ENCODE measurements at regions not wholly inside any gene's neighbourhood (a gene's known extent, or its start where the extent isn't known, plus 50 kb on each side); places are given as distances from the start of the nearest gene placed in this dataset.

DNA sequence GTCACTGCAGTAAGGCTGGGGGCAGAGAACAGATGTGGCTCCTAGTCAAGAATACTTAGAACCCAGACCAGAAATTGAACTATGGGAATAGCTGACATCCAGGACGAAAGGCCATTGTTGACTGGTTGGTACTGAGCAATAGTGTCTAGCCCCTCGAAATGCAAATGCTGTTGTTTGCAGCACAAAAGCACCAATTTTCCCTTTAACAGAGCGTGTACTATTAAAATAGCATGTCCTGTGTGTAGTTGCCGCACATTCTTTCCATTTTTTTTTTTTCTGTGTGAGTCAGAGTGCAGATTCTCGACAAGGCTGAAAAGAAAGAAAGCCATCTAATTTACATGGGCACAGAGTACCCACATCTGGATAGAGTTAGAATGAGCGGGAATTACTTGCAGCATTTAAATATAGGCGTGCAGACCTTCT is 302.4 kb downstream of the PTEN start:
- ChIA-PET POLR2A (no interaction called here), CTCF (no interaction called here)
- intact Hi-C loops (cut with micrococcal nuclease) = no loop called here
- no peak for DNase-seq
- Histone ChIP-seq H3K4me1 (ENCODE audit: control insufficient read depth in 2 of 2, insufficient read depth in 2 of 2, low read length in 2 of 2) (peaks cover 0 to 6% of the 10 kb centered on the region in 2 donors), H3K4me3 (ENCODE audit: control extremely low read depth in 1 of 5, extremely low read depth in 1 of 5, insufficient read depth in 1 of 5, low read depth in 2 of 5, low read length in 4 of 5) (no peak overlapping the region), H3K79me2 (ENCODE audit: control insufficient read depth, insufficient read depth, low read length) (no peaks in the 10 kb centered on the region), H3K27me3 (replicated peaks in 1 of 4; ENCODE audit: control extremely low read depth in 1 of 4, control insufficient read depth in 3 of 4, insufficient read depth in 4 of 4, low read length in 3 of 4) (no peaks in the 10 kb centered on the region), H3K9ac (ENCODE audit: low read length) (no peak overlapping the region), H3K4me2 (replicated peaks; ENCODE audit: low read depth, low read length, poor library complexity, severe bottlenecking) (no peak overlapping the region), H4K20me1 (ENCODE audit: control insufficient read depth, insufficient read depth, low read length, poor library complexity, severe bottlenecking) (no peaks in the 10 kb centered on the region), H3K27ac (ENCODE audit: low read length in 2 of 2) (no peak overlapping the region), H3K9me3 (ENCODE audit: control extremely low read depth in 1 of 3, control insufficient read depth in 2 of 3, insufficient read depth in 1 of 3, low read length in 2 of 3) (peaks cover 0 to 7% (median 0%) of the 10 kb centered on the region in 3 donors), H3K36me3 (replicated peaks in 1 of 2; ENCODE audit: control extremely low read depth in 1 of 2, control insufficient read depth in 1 of 2, extremely low read depth in 1 of 2, insufficient read depth in 2 of 2, low read length in 1 of 2) (no peaks in the 10 kb centered on the region), H2AFZ (ENCODE audit: insufficient read depth, low read depth, low read length, poor library complexity, severe bottlenecking) (no peak overlapping the region)
- Mint-ChIP-seq H3K27me3 (no peaks in the 10 kb centered on the region), H3K4me1 (peaks cover 9% of the 10 kb centered on the region), H3K27ac (no peak overlapping the region), H3K4me3 (no peak overlapping the region), H3K9me3 (ENCODE audit: insufficient read depth) (no peaks in the 10 kb centered on the region)
- no peak for ATAC-seq (ENCODE audit: low read depth)
- TF ChIP-seq CTCF (IDR thresholded peaks at IDR 0.05) (no peak), EZH2 (IDR thresholded peaks at IDR 0.05; ENCODE audit: borderline replicate concordance, insufficient read depth, low read depth, low read length, poor library complexity, severe bottlenecking) (no peak)
- 80% methylated on average over 1 of the region's 7 CpGs for WGBS (ENCODE audit: insufficient coverage)

DNA sequence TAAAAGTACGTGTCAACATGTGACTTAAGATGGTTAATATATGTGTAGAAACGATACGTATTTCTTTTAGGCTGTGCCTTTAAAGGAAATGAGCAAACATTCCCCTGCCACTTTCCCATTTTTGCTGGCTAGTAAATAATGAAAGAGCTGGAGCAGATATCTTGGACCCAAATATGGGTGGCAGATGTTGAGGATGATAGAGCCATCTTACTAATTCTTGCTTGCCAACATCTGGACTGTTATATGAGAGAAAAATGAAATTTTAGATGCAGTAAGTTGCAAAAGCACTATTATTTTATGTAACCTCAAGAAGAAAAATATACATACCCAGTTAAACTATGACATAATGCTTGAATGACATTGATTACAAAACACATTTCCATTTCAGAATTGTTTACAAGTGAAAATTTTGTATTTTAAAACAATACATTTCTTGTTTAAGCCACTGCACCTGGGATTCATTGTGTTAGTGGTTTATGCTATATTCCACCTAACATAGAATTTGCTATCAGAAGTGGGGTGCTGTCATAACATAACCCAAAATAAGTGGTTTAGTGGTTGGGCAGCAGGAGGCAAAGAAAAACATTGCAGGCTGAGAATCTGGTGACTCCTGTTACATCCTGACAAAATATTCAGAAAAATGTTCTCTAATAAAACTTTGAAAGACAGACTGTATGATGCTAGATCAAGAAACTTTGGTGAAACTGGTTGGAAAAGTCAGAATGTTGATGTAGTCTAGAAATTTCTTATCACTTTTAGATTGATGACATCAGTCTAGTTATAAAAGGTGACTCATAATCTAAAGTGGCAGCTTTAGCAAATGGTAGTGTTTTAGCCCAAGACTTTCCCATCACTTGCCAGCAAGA is 305.0 kb downstream of the PTEN start:
- POLR2A ChIA-PET = no interaction called here
- CTCF ChIA-PET = no interaction called here
- WGBS (ENCODE audit: insufficient coverage) = no CpG with 5 or more reads among the region's 3 CpGs
- Mint-ChIP-seq H3K9me3 (ENCODE audit: insufficient read depth) (no peaks in the 10 kb centered on the region), H3K27ac (no peak overlapping the region), H3K27me3 (no peaks in the 10 kb centered on the region), H3K4me1 (peaks cover 9% of the 10 kb centered on the region), H3K4me3 (no peak overlapping the region)
- no peaks in the 10 kb centered on the region for H3K27me3 ChIP-seq (replicated peaks in 1 of 4; ENCODE audit: control extremely low read depth in 1 of 4, control insufficient read depth in 3 of 4, insufficient read depth in 4 of 4, low read length in 3 of 4)
- H3K4me2 ChIP-seq (replicated peaks; ENCODE audit: low read depth, low read length, poor library complexity, severe bottlenecking) = no peak overlapping the region
- peaks cover 0 to 10% (median 0%) of the 10 kb centered on the region in 3 donors for H3K9me3 ChIP-seq (ENCODE audit: control extremely low read depth in 1 of 3, control insufficient read depth in 2 of 3, insufficient read depth in 1 of 3, low read length in 2 of 3)
- peaks cover 0 to 5% of the 10 kb centered on the region in 2 donors for H3K4me1 ChIP-seq (ENCODE audit: control insufficient read depth in 2 of 2, insufficient read depth in 2 of 2, low read length in 2 of 2)
- H2AFZ ChIP-seq (ENCODE audit: insufficient read depth, low read depth, low read length, poor library complexity, severe bottlenecking) = no peak overlapping the region
- H3K79me2 ChIP-seq (ENCODE audit: control insufficient read depth, insufficient read depth, low read length) = no peaks in the 10 kb centered on the region
- no peak overlapping the region for H3K9ac ChIP-seq (ENCODE audit: low read length)
- no peak for DNase-seq
- H4K20me1 ChIP-seq (ENCODE audit: control insufficient read depth, insufficient read depth, low read length, poor library complexity, severe bottlenecking) = no peaks in the 10 kb centered on the region
- H3K27ac ChIP-seq (ENCODE audit: low read length in 2 of 2) = no peak overlapping the region
- TF ChIP-seq CTCF (IDR thresholded peaks at IDR 0.05) (no peak), EZH2 (IDR thresholded peaks at IDR 0.05; ENCODE audit: borderline replicate concordance, insufficient read depth, low read depth, low read length, poor library complexity, severe bottlenecking) (no peak)
- no peak overlapping the region for H3K4me3 ChIP-seq (ENCODE audit: control extremely low read depth in 1 of 5, extremely low read depth in 1 of 5, insufficient read depth in 1 of 5, low read depth in 2 of 5, low read length in 4 of 5)
- intact Hi-C loops (cut with micrococcal nuclease) = no loop called here
- no peaks in the 10 kb centered on the region for H3K36me3 ChIP-seq (replicated peaks in 1 of 2; ENCODE audit: control extremely low read depth in 1 of 2, control insufficient read depth in 1 of 2, extremely low read depth in 1 of 2, insufficient read depth in 2 of 2, low read length in 1 of 2)
- ATAC-seq (ENCODE audit: low read depth) = no peak

All from B cell (primary cell).